NCI-H128 (cell line): ENCODE measurements at regions not wholly inside any gene's neighbourhood (a gene's known extent, or its start where the extent isn't known, plus 50 kb on each side); places are given as distances from the start of the nearest gene placed in this dataset.
"Not testable (repeated sequence)": the region's sequence is repeated elsewhere in the genome, so short reads cannot be mapped to it uniquely, and the experiment has no call there.

Experiments used
- DNase-seq: peaks from one replicate; lab custom pipeline; 2025; ENCODE audit not compliant: unreplicated experiment; lab: John Stamatoyannopoulos, UW

GRCh38 chr2:64277101-64277849, 133.1 kb upstream of the PELI1 start:
- DNase-seq, result no peak

- not testable (repeated sequence) for DNase-seq
Measured at GRCh38 chr2:64280812-64281211, 136.6 kb upstream of the PELI1 start.

GRCh38 chr2:64283006-64283570, 138.9 kb upstream of the PELI1 start:
- no peak for DNase-seq

- no peak for DNase-seq
Measured at GRCh38 chr2:64283641-64284361, 139.6 kb upstream of the PELI1 start.

- DNase-seq, result no peak
Measured at GRCh38 chr2:64284751-64285150, 140.5 kb upstream of the PELI1 start.

GRCh38 chr2:64287202-64287740, 143.1 kb upstream of the PELI1 start:
- no peak for DNase-seq

GRCh38 chr2:64288321-64289193, 144.3 kb upstream of the PELI1 start:
- no peak for DNase-seq

- no peak for DNase-seq
Measured at GRCh38 chr2:64289251-64289650, 145.0 kb upstream of the PELI1 start.

GRCh38 chr2:64289737-64290136, 145.5 kb upstream of the PELI1 start:
- no peak for DNase-seq

- no peak for DNase-seq
Measured at GRCh38 chr2:64291181-64291580, 147.0 kb upstream of the PELI1 start.

- no peak for DNase-seq
Measured at GRCh38 chr2:64295326-64296139, 151.3 kb upstream of the PELI1 start.

- DNase-seq, result no peak
Measured at GRCh38 chr2:64296140-64296480, 151.9 kb upstream of the PELI1 start.

GRCh38 chr2:64296695-64297346, 152.6 kb upstream of the PELI1 start:
- no peak for DNase-seq

- DNase-seq, result no peak
Measured at GRCh38 chr2:64298161-64298560, 153.9 kb upstream of the PELI1 start.

GRCh38 chr2:64300066-64300465, 153.9 kb upstream of the LGALSL start:
- no peak for DNase-seq

- DNase-seq, result no peak
Measured at GRCh38 chr2:64303250-64303649, 150.7 kb upstream of the LGALSL start.

- DNase-seq, result no peak
Measured at GRCh38 chr2:64307421-64307820, 146.5 kb upstream of the LGALSL start.

GRCh38 chr2:64311191-64311910, 142.6 kb upstream of the LGALSL start:
- no peak for DNase-seq
